T-helper 2 cell (primary cell): ENCODE measurements at regions not wholly inside any gene's neighbourhood (a gene's known extent, or its start where the extent isn't known, plus 50 kb on each side); places are given as distances from the start of the nearest gene placed in this dataset.
A peak's percentile ranks its signal among the peaks of the same experiment; 100 is the strongest.
"Not testable (repeated sequence)": the region's sequence is repeated elsewhere in the genome, so short reads cannot be mapped to it uniquely, and the experiment has no call there.

Experiments used
- DNase-seq, 5 experiments: peaks; one replicate each; pipeline versions ENCODE4 v3.0.0 to v3.0.0-alpha.2; 2012 to 2022

GRCh38 chr1:54474310-54475251 lies 68.4 kb upstream of the SSBP3 start:
- DNase-seq: no peak

- DNase-seq: no peak
Measured at GRCh38 chr1:54471588-54471987, 65.4 kb upstream of the SSBP3 start.

- DNase-seq: not testable (repeated sequence)
Measured at GRCh38 chr1:54469444-54469843, 63.2 kb upstream of the SSBP3 start.

GRCh38 chr1:54468288-54469084 lies 62.3 kb upstream of the SSBP3 start:
- DNase-seq: not testable (repeated sequence)

- no peak for DNase-seq
Measured at GRCh38 chr1:54465351-54465811, 59.2 kb upstream of the SSBP3 start.

GRCh38 chr1:54464477-54465146 lies 58.4 kb upstream of the SSBP3 start:
- DNase-seq: no peak

GRCh38 chr1:54464031-54464476 lies 57.9 kb upstream of the SSBP3 start:
- DNase-seq: no peak

- DNase-seq: no peak
Measured at GRCh38 chr1:54463259-54464030, 57.3 kb upstream of the SSBP3 start.

- DNase-seq: no peak
Measured at GRCh38 chr1:54462597-54463258, 56.5 kb upstream of the SSBP3 start.

GRCh38 chr1:54461731-54462596 lies 55.8 kb upstream of the SSBP3 start:
- no peak for DNase-seq

GRCh38 chr1:54460861-54461387 lies 54.7 kb upstream of the SSBP3 start:
- no peak for DNase-seq

GRCh38 chr1:54460351-54460750 lies 54.2 kb upstream of the SSBP3 start:
- peak in 3 of 5 experiments; percentile 35 to 49 (median 36) for DNase-seq

- DNase-seq: no peak
Measured at GRCh38 chr1:54459726-54460191, 53.6 kb upstream of the SSBP3 start.

GRCh38 chr1:54459140-54459539 lies 52.9 kb upstream of the SSBP3 start:
- no peak for DNase-seq

GRCh38 chr1:54456921-54457529 lies 50.8 kb upstream of the SSBP3 start:
- no peak for DNase-seq

- no peak for DNase-seq
Measured at GRCh38 chr1:54456361-54456760, 50.2 kb upstream of the SSBP3 start.
